Glutamatergic neuron (in vitro differentiated cells): ENCODE measurements at regions not wholly inside any gene's neighbourhood (a gene's known extent, or its start where the extent isn't known, plus 50 kb on each side); places are given as distances from the start of the nearest gene placed in this dataset.

Experiments
- DNase-seq: peaks from one replicate; pipeline ENCODE4 v3.0.0; 2022
- H3K27ac Mint-ChIP-seq: one replicate; pipeline ENCODE4 v1.8.0; 2020; ENCODE audit warnings: mild to moderate bottlenecking, mixed read lengths, inconsistent platforms; ENCODE audit not compliant: unreplicated experiment
- H3K27me3 Mint-ChIP-seq: one replicate; pipeline ENCODE4 v1.8.0; 2020; ENCODE audit warnings: mild to moderate bottlenecking, moderate library complexity, mixed read lengths, inconsistent platforms; ENCODE audit not compliant: unreplicated experiment
- H3K36me3 Mint-ChIP-seq: one replicate; pipeline ENCODE4 v1.8.0; 2020; ENCODE audit warnings: mild to moderate bottlenecking, mixed read lengths, inconsistent platforms; ENCODE audit not compliant: unreplicated experiment
- H3K4me1 Mint-ChIP-seq: one replicate; pipeline ENCODE4 v1.8.0; 2020; ENCODE audit warnings: mild to moderate bottlenecking, low read depth, mixed read lengths, inconsistent platforms; ENCODE audit not compliant: unreplicated experiment
- H3K4me3 Mint-ChIP-seq: one replicate; pipeline ENCODE4 v1.8.0; 2020; ENCODE audit warnings: mild to moderate bottlenecking, mixed read lengths, inconsistent platforms; ENCODE audit not compliant: unreplicated experiment
- H3K9me3 Mint-ChIP-seq: one replicate; pipeline ENCODE4 v1.8.0; 2020; ENCODE audit warnings: mild to moderate bottlenecking, moderate library complexity, mixed read lengths, inconsistent platforms; ENCODE audit not compliant: unreplicated experiment
- TF ChIP-seq, protein P1 (sequence below): fragments of 200-600 bp; sonication (generic); IDR thresholded peaks from one replicate; pipeline ENCODE4 v1.5.0; 2021; ENCODE audit not compliant: partially characterized antibody, unreplicated experiment

DNA sequence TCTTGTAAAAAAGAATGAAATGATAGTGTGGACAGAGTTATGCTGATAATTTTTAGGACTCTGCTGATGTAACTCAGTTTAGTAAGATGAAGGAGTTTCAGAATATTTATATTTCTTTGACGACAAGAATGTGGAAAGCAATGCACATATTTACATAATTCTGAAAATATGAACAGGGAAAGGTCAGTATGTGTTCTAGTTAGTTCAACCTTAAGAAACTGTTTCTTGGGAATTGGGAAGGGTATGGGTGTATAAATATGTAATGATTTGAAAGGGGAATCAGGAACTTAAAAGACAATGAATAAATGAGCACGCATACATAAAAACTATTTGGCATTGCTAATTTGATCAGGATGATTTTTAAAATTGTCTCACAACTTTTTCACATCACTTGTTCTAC, 1226.1 kb downstream of the SI start:
- TF ChIP-seq, protein P1, sequence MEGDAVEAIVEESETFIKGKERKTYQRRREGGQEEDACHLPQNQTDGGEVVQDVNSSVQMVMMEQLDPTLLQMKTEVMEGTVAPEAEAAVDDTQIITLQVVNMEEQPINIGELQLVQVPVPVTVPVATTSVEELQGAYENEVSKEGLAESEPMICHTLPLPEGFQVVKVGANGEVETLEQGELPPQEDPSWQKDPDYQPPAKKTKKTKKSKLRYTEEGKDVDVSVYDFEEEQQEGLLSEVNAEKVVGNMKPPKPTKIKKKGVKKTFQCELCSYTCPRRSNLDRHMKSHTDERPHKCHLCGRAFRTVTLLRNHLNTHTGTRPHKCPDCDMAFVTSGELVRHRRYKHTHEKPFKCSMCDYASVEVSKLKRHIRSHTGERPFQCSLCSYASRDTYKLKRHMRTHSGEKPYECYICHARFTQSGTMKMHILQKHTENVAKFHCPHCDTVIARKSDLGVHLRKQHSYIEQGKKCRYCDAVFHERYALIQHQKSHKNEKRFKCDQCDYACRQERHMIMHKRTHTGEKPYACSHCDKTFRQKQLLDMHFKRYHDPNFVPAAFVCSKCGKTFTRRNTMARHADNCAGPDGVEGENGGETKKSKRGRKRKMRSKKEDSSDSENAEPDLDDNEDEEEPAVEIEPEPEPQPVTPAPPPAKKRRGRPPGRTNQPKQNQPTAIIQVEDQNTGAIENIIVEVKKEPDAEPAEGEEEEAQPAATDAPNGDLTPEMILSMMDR, result no peak
- Mint-ChIP-seq H3K36me3 (peaks cover 2% of the 10 kb centered on the region), H3K27ac (no peak overlapping the region), H3K4me3 (no peak overlapping the region), H3K27me3 (no peaks in the 10 kb centered on the region), H3K4me1 (no peaks in the 10 kb centered on the region), H3K9me3 (no peaks in the 10 kb centered on the region)
- no peak for DNase-seq

DNA sequence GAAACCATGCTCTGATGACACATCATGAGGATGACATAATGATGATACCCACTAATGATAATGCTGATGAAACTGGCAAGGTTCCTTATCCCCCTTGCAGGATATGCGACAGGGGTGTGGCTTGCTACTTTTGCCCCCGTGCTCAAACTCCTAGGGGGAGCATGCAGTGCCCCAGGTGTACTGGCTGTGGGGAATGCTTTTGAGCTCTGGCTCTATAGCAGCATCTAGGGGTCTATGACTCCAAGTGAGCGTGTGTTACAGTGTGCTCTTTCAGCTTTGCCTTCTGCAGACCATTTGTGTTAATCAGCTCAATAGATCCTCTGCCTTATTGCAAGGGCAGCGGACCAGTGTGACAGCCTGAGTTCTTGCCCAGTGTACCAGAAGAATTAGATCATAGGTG, 1239.5 kb downstream of the SI start:
- Mint-ChIP-seq H3K9me3 (no peaks in the 10 kb centered on the region), H3K27ac (no peak overlapping the region), H3K4me1 (no peaks in the 10 kb centered on the region), H3K36me3 (no peaks in the 10 kb centered on the region), H3K4me3 (no peak overlapping the region), H3K27me3 (no peaks in the 10 kb centered on the region)
- no peak for DNase-seq
- TF ChIP-seq, protein P1, result no peak

DNA sequence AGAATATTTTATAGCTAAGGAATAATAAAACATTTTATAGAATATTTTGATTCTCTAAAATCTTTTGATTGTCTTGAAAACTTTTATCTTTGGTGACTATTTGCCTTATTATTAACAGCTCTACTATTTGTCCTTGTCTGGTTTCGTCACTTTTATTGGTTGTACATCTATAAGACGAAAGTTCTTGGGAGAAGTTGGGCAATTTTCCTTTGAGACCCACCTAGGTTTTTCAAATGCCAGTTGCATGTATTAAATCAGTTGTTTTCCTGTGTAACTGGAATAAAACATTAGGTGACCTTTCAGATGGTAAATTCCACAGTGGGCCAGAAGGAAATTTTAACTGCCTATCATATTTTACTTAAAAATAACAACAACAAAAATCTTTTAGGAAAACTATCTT, 1245.7 kb downstream of the SI start:
- no peaks in the 10 kb centered on the region for H3K4me1 Mint-ChIP-seq
- H3K27ac Mint-ChIP-seq, result no peak overlapping the region
- TF ChIP-seq, protein P1, result no peak
- H3K4me3 Mint-ChIP-seq, result no peak overlapping the region
- no peak for DNase-seq
- H3K9me3 Mint-ChIP-seq, result no peaks in the 10 kb centered on the region
- no peaks in the 10 kb centered on the region for H3K27me3 Mint-ChIP-seq
- H3K36me3 Mint-ChIP-seq, result no peaks in the 10 kb centered on the region

DNA sequence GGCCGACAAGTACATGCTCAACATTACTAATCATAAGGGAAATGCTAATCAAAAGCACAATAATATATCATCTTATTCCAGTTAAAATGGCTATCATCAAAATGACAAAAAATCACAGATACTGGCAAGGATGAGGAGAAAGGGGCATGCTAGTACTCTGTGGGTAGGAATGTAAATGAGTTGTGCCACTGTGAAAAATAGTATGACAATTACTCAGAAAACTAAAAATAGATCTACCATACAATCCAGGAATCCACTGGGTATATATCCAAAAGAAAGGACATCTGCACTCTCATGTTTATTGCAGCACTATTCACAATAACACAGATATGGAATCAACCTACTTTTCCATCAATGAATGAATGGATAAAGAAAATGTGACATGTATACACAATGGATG, 1256.5 kb downstream of the SI start:
- DNase-seq, result no peak
- Mint-ChIP-seq H3K27me3 (no peaks in the 10 kb centered on the region), H3K27ac (no peak overlapping the region), H3K9me3 (no peaks in the 10 kb centered on the region), H3K4me3 (no peak overlapping the region), H3K4me1 (no peaks in the 10 kb centered on the region), H3K36me3 (no peaks in the 10 kb centered on the region)
- TF ChIP-seq, protein P1, result no peak

DNA sequence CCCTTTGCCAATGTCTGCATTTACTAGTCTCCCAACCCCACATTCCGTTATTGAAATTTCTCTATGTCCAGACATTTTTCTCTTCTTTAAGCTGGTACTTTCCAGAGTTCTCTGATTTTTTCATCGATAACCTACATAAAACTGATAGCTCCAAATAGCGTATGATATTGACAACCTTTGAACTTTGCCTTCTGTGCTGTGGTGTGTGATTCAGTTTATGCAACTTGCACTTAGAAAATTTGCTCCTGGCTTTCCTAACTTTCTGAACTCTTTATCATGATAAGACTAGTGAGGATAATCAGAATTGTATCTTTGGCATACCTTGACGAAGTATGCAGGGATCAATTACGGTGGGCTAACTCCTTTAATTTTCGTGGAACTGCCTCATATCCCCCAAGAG, 1261.3 kb downstream of the SI start:
- Mint-ChIP-seq H3K4me1 (no peaks in the 10 kb centered on the region), H3K9me3 (no peaks in the 10 kb centered on the region), H3K27me3 (no peaks in the 10 kb centered on the region), H3K27ac (no peak overlapping the region), H3K4me3 (no peak overlapping the region), H3K36me3 (no peaks in the 10 kb centered on the region)
- no peak for DNase-seq
- TF ChIP-seq, protein P1, result no peak
